Heart right ventricle (tissue), 16 donors: ENCODE measurements at regions not wholly inside any gene's neighbourhood (a gene's known extent, or its start where the extent isn't known, plus 50 kb on each side); places are given as distances from the start of the nearest gene placed in this dataset.

Experiments used
- ATAC-seq, 8 donors: fragments of 200-7000 bp; cut with Tn5 transposase; one replicate each; pipeline ENCODE4 v1.9.1; 2020; ENCODE audit warnings: mild to moderate bottlenecking in 8 of 8, moderate library complexity in 8 of 8, moderate number of reproducible peaks in 1 of 8
- DNase-seq, 2 donors: peaks; one replicate each; pipeline ENCODE4 v3.0.0-alpha.2; 2020
- H3K27ac ChIP-seq, 10 donors: fragments of 200-600 bp; sonication (generic) in 2 of 10; one replicate each; pipeline versions ENCODE4 v1.5.0 to v1.8.0; 2020 to 2022; ENCODE audit warnings: mild to moderate bottlenecking in 3 of 10
- H3K27me3 ChIP-seq, 7 donors: fragments of 200-600 bp; one replicate each; pipeline ENCODE4 v1.8.0; 2021 to 2022; ENCODE audit warnings: mild to moderate bottlenecking in 2 of 7
- H3K36me3 ChIP-seq, 9 donors: fragments of 200-600 bp; sonication (generic) in 1 of 9; one replicate each; pipeline versions ENCODE4 v1.5.0 to v1.8.0; 2020 to 2022; ENCODE audit warnings: mild to moderate bottlenecking in 2 of 9
- H3K4me1 ChIP-seq, 9 donors: fragments of 200-600 bp; sonication (generic) in 1 of 9; one replicate each; pipeline versions ENCODE4 v1.5.0 to v1.8.0; 2020 to 2022; ENCODE audit warnings: mild to moderate bottlenecking in 4 of 9
- H3K4me3 ChIP-seq, 10 donors: fragments of 200-600 bp; sonication (generic) in 2 of 10; one replicate each; pipeline versions ENCODE4 v1.5.0 to v1.8.0; 2020 to 2022; ENCODE audit warnings: mild to moderate bottlenecking in 7 of 10, moderate library complexity in 2 of 10
- H3K9me3 ChIP-seq, 11 donors: fragments of 200-600 bp in 10 of 11; sonication (generic) in 2 of 11; one replicate each; pipeline versions ENCODE4 v1.5.0 to v1.8.0; 2013 to 2022; ENCODE audit warnings: mild to moderate bottlenecking in 2 of 11, control low read depth in 1 of 11, moderate library complexity in 1 of 11
- CTCF ChIP-seq, 9 donors: fragments of 200-600 bp; sonication (generic) in 2 of 9; IDR thresholded peaks; one replicate each; pipeline versions ENCODE4 v1.5.0 to v1.8.0; 2021 to 2022; ENCODE audit warnings: antibody characterized with exemption in 9 of 9, mild to moderate bottlenecking in 5 of 9, moderate library complexity in 1 of 9
- WGBS, 2 donors: extraction: QIAGEN DNeasy Blood & Tissue Kit; methylation state at CpG; one replicate each; pipeline ENCODE4 v1.1.7; 2013; ENCODE audit warnings: inconsistent platforms in 1 of 2; 5-methylcytosine and 5-hydroxymethylcytosine counted together
- intact Hi-C, 10 donors: fragments of 100-400 bp; cut with DNase I; formaldehyde crosslinking; loops; one replicate each; pipeline versions ENCODE4 v1.11.1 to v1.14.2; 2022
- donor health status: Arrhythmogenic right ventricular cardiomyopathy.
- donor health status: ischemic (EF 13 %, LVEDD 7.1; RV severe dilation, severe dysfunction).
- donor health status: healthy with polysubstance abuse.
- donor health status: DM: no; HTN: yes; CAD: no.
- donor health status: DM: no; HTN: no; CAD: no.
- donor health status: ischemic (EF 25% LVEDD 6.9; RV normal size, moderate dysfunction).
- donor health status: ischemic (EF 25% LVEDD 5.7; RV mildly dilated, moderate dysfunction).
- donor health status: healthy.
- donor health status: DM: yes; HTN: yes; CAD: no.
- donor health status: Ischemic cardiomyopathy.
- donor health status: ischemic (EF 35%, LVEDD 5.7; RV mildly dilated, moderate dysfunction).
- donor health status: nonischemic (EF 11% LVEDD 7.7; RV severe dilation, severe dysfunction).
- donor health status: DM: yes; HTN: yes; CAD: no.
- donor health status: PGD.
- donor health status: ischemic (EF 29% LVEDD 5.4; RV normal size, mild dysfunction).
- donor health status: nonischemic (EF 23%, LVEDD 6.1; RV moderate dilation, normal function).

DNA sequence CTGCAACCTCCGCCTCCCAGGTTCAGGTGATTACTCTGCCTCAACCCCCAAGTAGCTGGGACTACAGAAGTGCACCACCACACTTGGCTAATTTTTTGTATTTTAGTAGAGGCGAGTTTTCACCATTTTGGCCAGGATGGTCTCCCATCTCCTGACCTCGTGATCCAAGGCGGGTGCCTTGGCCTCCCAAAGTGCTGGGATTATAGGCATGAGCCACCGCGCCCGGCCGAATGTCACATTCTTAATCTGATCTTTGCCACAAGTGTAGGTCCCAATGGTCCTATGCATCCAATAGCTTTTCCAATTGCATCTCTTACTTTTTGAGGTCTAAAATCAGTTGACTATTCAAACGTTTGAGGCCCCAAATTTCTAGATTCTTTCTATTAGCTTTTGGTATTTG, 676.0 kb downstream of the SLC16A7 start:
- Histone ChIP-seq H3K9me3 (peaks cover 0 to 16% (median 0%) of the 10 kb centered on the region in 11 donors), H3K4me3 (no peak overlapping the region), H3K27ac (no peak overlapping the region), H3K27me3 (no peaks in the 10 kb centered on the region), H3K4me1 (no peaks in the 10 kb centered on the region), H3K36me3 (no peaks in the 10 kb centered on the region)
- ATAC-seq: no peak
- intact Hi-C loops: no loop called here
- 83 to 91% methylated on average over 9 of the region's 9 CpGs for WGBS, 2 donors
- no peak for TF ChIP-seq CTCF (IDR thresholded peaks at IDR 0.05)
- DNase-seq: no peak

DNA sequence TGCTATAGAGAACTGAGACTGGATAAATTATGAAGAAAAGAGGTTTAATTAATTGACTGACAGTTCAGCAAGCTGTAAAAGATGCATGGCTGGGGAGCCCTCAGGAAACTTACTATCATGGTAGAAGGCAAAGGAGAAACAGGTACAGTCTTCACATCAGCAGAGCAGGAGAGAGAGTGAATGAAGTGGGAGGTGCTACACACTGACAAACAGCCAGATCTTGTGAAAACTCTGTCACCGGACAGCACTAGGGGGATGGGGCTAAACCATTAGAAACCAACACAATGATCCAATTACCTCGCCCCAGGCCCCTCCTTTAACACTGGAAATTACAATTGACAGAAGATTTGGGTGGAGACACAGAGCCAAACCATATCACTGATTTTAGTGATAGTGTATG, 682.4 kb downstream of the SLC16A7 start:
- H3K27ac ChIP-seq: no peak overlapping the region
- no peaks in the 10 kb centered on the region for H3K27me3 ChIP-seq
- H3K4me1 ChIP-seq: no peaks in the 10 kb centered on the region
- no peaks in the 10 kb centered on the region for H3K9me3 ChIP-seq
- H3K4me3 ChIP-seq: no peak overlapping the region
- H3K36me3 ChIP-seq: no peaks in the 10 kb centered on the region
- WGBS, 2 donors: 46 to 58% methylated on average over 2 of the region's 2 CpGs
- intact Hi-C loops: no loop called here
- DNase-seq (no peak), ATAC-seq (no peak)
- no peak for TF ChIP-seq CTCF (IDR thresholded peaks at IDR 0.05)

GRCh38 chr12:60279221-60279620, 683.4 kb downstream of the SLC16A7 start:
- ATAC-seq (no peak), DNase-seq (no peak)
- Histone ChIP-seq H3K4me3 (no peak overlapping the region), H3K9me3 (no peaks in the 10 kb centered on the region), H3K27me3 (no peaks in the 10 kb centered on the region), H3K27ac (no peak overlapping the region), H3K4me1 (no peaks in the 10 kb centered on the region), H3K36me3 (no peaks in the 10 kb centered on the region)
- WGBS, 2 donors: 57 to 59% methylated on average over 1 of the region's 1 CpG
- TF ChIP-seq CTCF (IDR thresholded peaks at IDR 0.05): no peak
- intact Hi-C loops: no loop called here

GRCh38 chr12:60281522-60281921, 685.7 kb downstream of the SLC16A7 start:
- intact Hi-C loops: no loop called here
- no peaks in the 10 kb centered on the region for H3K27me3 ChIP-seq
- H3K36me3 ChIP-seq: no peaks in the 10 kb centered on the region
- no peaks in the 10 kb centered on the region for H3K4me1 ChIP-seq
- no peak for ATAC-seq
- WGBS, 2 donors: 91 to 93% methylated on average over 8 of the region's 8 CpGs
- no peak overlapping the region for H3K27ac ChIP-seq
- no peak for DNase-seq
- H3K9me3 ChIP-seq: no peaks in the 10 kb centered on the region
- no peak for TF ChIP-seq CTCF (IDR thresholded peaks at IDR 0.05)
- H3K4me3 ChIP-seq: no peak overlapping the region

DNA sequence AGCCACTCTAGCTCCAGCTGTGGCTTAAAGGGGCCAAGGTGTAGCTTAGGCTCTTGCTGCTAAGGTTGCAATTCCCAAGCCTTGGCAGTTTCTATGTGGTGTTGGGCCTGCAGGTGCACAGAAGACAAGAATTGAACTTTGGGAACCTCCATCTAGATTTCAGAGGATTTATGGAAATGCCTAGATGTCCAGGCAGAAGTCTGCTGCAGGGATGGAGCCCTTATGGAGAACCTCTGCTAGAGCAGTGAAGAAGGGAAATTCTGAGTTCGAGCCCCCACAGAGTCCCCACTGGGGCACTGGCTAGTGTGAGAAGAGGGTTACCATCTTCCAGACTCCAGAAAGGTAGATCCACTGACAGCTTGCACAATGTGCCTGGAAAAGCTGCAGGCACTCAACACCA, 694.7 kb downstream of the SLC16A7 start:
- ATAC-seq (no peak), DNase-seq (no peak)
- no peaks in the 10 kb centered on the region for H3K36me3 ChIP-seq
- H3K4me1 ChIP-seq: no peaks in the 10 kb centered on the region
- intact Hi-C loops: no loop called here
- H3K27ac ChIP-seq: no peak overlapping the region
- H3K4me3 ChIP-seq: no peak overlapping the region
- 70 to 80% methylated on average over 1 of the region's 1 CpG for WGBS, 2 donors
- no peaks in the 10 kb centered on the region for H3K27me3 ChIP-seq
- H3K9me3 ChIP-seq: peaks cover 0 to 36% (median 6%) of the 10 kb centered on the region in 11 donors
- no peak for TF ChIP-seq CTCF (IDR thresholded peaks at IDR 0.05)
